ENCODE measurements at regions not wholly inside any gene's neighbourhood (a gene's known extent, or its start where the extent isn't known, plus 50 kb on each side); places are given as distances from the start of the nearest gene placed in this dataset.

DNA sequence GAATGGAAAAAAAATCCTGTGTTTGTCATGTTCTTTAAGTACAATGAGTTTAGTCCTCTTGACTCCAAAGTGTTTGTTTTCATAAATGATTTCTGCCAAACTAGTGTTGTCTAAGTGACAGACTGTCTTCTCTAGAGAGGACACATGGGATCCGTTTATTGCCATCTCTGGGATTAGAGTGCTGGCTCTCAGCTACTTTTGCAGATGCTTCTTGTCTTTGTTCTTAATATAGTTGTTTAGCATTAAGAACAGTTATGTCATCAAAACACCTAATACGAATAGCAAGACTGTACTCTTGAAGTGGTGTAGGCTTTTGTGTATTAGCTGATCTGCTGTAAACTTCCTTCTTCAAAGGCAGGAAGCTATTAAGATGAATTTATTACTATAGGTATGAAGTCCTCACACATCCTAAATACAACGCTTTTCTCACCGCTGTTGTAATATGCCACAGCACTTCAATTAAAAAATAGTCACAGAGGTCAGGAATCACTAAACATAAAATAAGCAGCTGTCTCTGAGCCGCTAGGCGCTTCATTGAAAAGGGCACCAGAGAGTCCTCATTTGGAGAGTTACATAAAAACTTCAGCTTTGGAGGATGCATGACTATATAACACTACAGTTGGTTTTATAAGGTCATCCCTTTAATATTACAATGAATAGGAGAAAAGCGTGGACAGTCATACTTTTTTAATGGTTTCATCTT is 128.3 kb upstream of the ZNF385D start:
- TF ChIP-seq FOXP2 (optimal IDR thresholded peaks at IDR 0.05; ENCODE audit: control extremely low read depth, extremely low read length, insufficient read depth) = no peak
- TF ChIP-seq POLR2AphosphoS5 (IDR thresholded peaks at IDR 0.05; ENCODE audit: borderline replicate concordance, low read depth, low read length) = no peak
- TF ChIP-seq EZH2 (IDR thresholded peaks at IDR 0.05) = no peak
- Histone ChIP-seq H3K9me3 (ENCODE audit: low read depth, low read length) (no peaks in the 10 kb centered on the region), H3K4me3 (no peak overlapping the region), H3K9ac (ENCODE audit: insufficient read length) (no peak overlapping the region), H3K36me3 (ENCODE audit: insufficient read depth, low read length) (no peaks in the 10 kb centered on the region), H3K27ac (no peak overlapping the region)
- DNase-seq (ENCODE audit: low read depth, low spot score) = no peak

- TF ChIP-seq POLR2AphosphoS5 (IDR thresholded peaks at IDR 0.05; ENCODE audit: borderline replicate concordance, low read depth, low read length) (no peak), FOXP2 (optimal IDR thresholded peaks at IDR 0.05; ENCODE audit: control extremely low read depth, extremely low read length, insufficient read depth) (no peak), EZH2 (IDR thresholded peaks at IDR 0.05) (no peak)
- no peaks in the 10 kb centered on the region for H3K9me3 ChIP-seq (ENCODE audit: low read depth, low read length)
Measured at GRCh38 chr3:21888656-21889055, 137.6 kb upstream of the ZNF385D start.

DNA sequence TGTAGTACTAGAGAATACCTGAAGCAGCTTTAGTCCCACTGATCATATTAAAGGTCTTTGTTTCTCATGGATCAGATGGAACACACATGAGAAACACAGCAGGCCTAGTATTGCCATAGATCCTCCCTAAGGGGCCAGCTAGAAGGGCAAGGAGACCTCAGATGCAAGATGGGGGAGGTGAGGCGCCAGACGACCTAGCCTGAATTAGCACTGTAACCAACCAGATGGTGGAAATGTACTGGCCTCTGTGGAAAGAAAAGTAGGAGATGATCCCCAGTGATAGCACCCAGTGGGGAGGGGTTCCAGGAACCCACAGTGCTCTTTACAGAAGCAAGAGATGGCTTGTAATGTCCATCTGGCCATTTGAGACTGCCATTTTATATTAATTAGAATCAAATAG is 138.2 kb upstream of the ZNF385D start:
- Histone ChIP-seq H3K36me3 (ENCODE audit: insufficient read depth, low read length) (no peaks in the 10 kb centered on the region), H3K27ac (no peak overlapping the region), H3K9ac (ENCODE audit: insufficient read length) (no peak overlapping the region), H3K4me3 (no peak overlapping the region), H3K9me3 (ENCODE audit: low read depth, low read length) (no peaks in the 10 kb centered on the region)
- TF ChIP-seq EZH2 (IDR thresholded peaks at IDR 0.05) (no peak), FOXP2 (optimal IDR thresholded peaks at IDR 0.05; ENCODE audit: control extremely low read depth, extremely low read length, insufficient read depth) (no peak), POLR2AphosphoS5 (IDR thresholded peaks at IDR 0.05; ENCODE audit: borderline replicate concordance, low read depth, low read length) (no peak)
- DNase-seq (ENCODE audit: low read depth, low spot score) = no peak

More at GRCh38 chr3:21888656-21889055, 137.6 kb upstream of the ZNF385D start:
- no peak overlapping the region for H3K9ac ChIP-seq (ENCODE audit: insufficient read length)
- no peak overlapping the region for H3K4me3 ChIP-seq
- H3K36me3 ChIP-seq (ENCODE audit: insufficient read depth, low read length) = no peaks in the 10 kb centered on the region
- H3K27ac ChIP-seq = no peak overlapping the region
- DNase-seq (ENCODE audit: low read depth, low spot score) = no peak

DNA sequence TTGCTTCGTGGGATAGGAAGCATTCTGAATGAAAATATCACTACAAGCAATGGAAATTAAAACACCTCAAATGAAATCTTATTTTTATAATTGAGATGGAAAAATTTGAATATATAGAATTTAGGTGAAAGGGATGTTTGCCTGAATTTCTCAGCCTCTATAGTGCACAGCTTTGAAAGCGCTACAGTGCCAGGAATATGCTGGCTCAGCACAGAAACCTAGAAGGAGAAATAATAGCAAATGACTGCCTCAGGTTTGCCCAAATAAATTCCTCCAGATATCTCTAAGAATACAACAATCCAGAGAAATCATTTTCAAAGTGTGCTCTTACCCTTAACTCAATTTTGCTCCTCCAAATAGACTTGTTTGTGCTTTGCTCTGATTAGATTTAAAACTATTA is 141.1 kb upstream of the ZNF385D start:
- Histone ChIP-seq H3K36me3 (ENCODE audit: insufficient read depth, low read length) (no peaks in the 10 kb centered on the region), H3K9me3 (ENCODE audit: low read depth, low read length) (no peaks in the 10 kb centered on the region), H3K4me3 (no peak overlapping the region), H3K9ac (ENCODE audit: insufficient read length) (no peak overlapping the region), H3K27ac (no peak overlapping the region)
- no peak for DNase-seq (ENCODE audit: low read depth, low spot score)
- no peak for TF ChIP-seq FOXP2 (optimal IDR thresholded peaks at IDR 0.05; ENCODE audit: control extremely low read depth, extremely low read length, insufficient read depth)

DNA sequence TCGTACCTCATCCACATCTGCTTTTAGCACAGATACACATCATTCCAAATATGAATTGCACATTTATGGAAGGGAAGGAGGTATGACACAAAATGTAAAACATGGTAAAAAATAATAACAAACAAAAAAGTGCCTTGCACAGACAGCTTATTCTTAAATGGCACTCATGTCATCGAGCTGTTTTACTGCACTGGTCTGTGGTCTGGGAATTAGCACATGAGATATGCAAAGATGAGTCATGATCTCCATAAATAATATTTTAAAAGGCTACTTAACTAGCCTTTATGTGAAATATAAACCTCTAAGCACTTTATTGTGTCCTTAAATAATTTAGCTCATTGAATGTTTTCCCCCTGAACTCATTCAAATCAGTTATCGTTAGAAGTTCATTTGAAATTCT is 142.2 kb upstream of the ZNF385D start:
- no peak for TF ChIP-seq EZH2 (IDR thresholded peaks at IDR 0.05)
- TF ChIP-seq FOXP2 (optimal IDR thresholded peaks at IDR 0.05; ENCODE audit: control extremely low read depth, extremely low read length, insufficient read depth) = no peak
- TF ChIP-seq POLR2AphosphoS5 (IDR thresholded peaks at IDR 0.05; ENCODE audit: borderline replicate concordance, low read depth, low read length) = no peak
- Histone ChIP-seq H3K36me3 (ENCODE audit: insufficient read depth, low read length) (no peaks in the 10 kb centered on the region), H3K9me3 (ENCODE audit: low read depth, low read length) (no peaks in the 10 kb centered on the region), H3K9ac (ENCODE audit: insufficient read length) (no peak overlapping the region), H3K27ac (no peak overlapping the region), H3K4me3 (no peak overlapping the region)
- DNase-seq (ENCODE audit: low read depth, low spot score) = no peak

- no peak overlapping the region for H3K27ac ChIP-seq
- H3K36me3 ChIP-seq (ENCODE audit: insufficient read depth, low read length) = no peaks in the 10 kb centered on the region
- no peaks in the 10 kb centered on the region for H3K9me3 ChIP-seq (ENCODE audit: low read depth, low read length)
- H3K9ac ChIP-seq (ENCODE audit: insufficient read length) = no peak overlapping the region
- no peak for TF ChIP-seq POLR2AphosphoS5 (IDR thresholded peaks at IDR 0.05; ENCODE audit: borderline replicate concordance, low read depth, low read length)
- no peak for TF ChIP-seq FOXP2 (optimal IDR thresholded peaks at IDR 0.05; ENCODE audit: control extremely low read depth, extremely low read length, insufficient read depth)
- TF ChIP-seq EZH2 (IDR thresholded peaks at IDR 0.05) = no peak
- no peak overlapping the region for H3K4me3 ChIP-seq
- no peak for DNase-seq (ENCODE audit: low read depth, low spot score)
Measured at GRCh38 chr3:21894459-21895340, 143.7 kb upstream of the ZNF385D start.

GRCh38 chr3:21898316-21898715 is 147.3 kb upstream of the ZNF385D start:
- no peak for DNase-seq (ENCODE audit: low read depth, low spot score)
- no peak overlapping the region for H3K27ac ChIP-seq
- TF ChIP-seq EZH2 (IDR thresholded peaks at IDR 0.05) = no peak
- TF ChIP-seq FOXP2 (optimal IDR thresholded peaks at IDR 0.05; ENCODE audit: control extremely low read depth, extremely low read length, insufficient read depth) = no peak
- TF ChIP-seq POLR2AphosphoS5 (IDR thresholded peaks at IDR 0.05; ENCODE audit: borderline replicate concordance, low read depth, low read length) = no peak
- no peak overlapping the region for H3K9ac ChIP-seq (ENCODE audit: insufficient read length)
- H3K36me3 ChIP-seq (ENCODE audit: insufficient read depth, low read length) = no peaks in the 10 kb centered on the region
- no peaks in the 10 kb centered on the region for H3K9me3 ChIP-seq (ENCODE audit: low read depth, low read length)
- no peak overlapping the region for H3K4me3 ChIP-seq

DNA sequence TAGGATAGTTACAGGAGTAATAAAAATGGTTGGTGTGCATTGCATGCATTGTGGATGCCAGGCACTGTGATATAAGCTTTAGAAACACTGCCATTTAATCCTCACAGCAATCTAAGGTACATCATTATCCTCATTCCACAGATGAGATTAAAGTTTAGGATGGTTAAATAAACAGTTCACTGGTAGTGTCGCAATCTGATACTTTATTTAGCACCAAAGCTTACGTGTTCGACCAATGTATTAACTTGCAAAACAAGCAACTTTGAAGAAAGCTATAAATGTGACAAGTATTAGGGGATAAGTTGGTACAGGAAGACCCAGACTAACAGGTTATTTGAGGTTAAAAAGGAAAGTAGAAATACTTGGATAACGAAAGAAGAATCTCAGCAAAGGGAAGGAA is 150.5 kb upstream of the ZNF385D start:
- H3K9ac ChIP-seq (ENCODE audit: insufficient read length) = no peak overlapping the region
- H3K27ac ChIP-seq = no peak overlapping the region
- no peak overlapping the region for H3K4me3 ChIP-seq
- H3K9me3 ChIP-seq (ENCODE audit: low read depth, low read length) = no peaks in the 10 kb centered on the region
- no peaks in the 10 kb centered on the region for H3K36me3 ChIP-seq (ENCODE audit: insufficient read depth, low read length)
- no peak for DNase-seq (ENCODE audit: low read depth, low spot score)
- TF ChIP-seq EZH2 (IDR thresholded peaks at IDR 0.05) (no peak), FOXP2 (optimal IDR thresholded peaks at IDR 0.05; ENCODE audit: control extremely low read depth, extremely low read length, insufficient read depth) (no peak), POLR2AphosphoS5 (IDR thresholded peaks at IDR 0.05; ENCODE audit: borderline replicate concordance, low read depth, low read length) (no peak)

Data from SK-N-MC (cell line).